A673 (cell line): ENCODE measurements at regions not wholly inside any gene's neighbourhood (a gene's known extent, or its start where the extent isn't known, plus 50 kb on each side); places are given as distances from the start of the nearest gene placed in this dataset.
A peak's percentile ranks its signal among the peaks of the same experiment; 100 is the strongest.

Experiments
- BruUV-seq: library from RNA; stranded (reverse); fragments of 400-500 nt; replicated peaks from 2 replicates; lab custom pipeline; 2021; lab: Mats Ljungman, UMichigan
- CTCF ChIA-PET: fragments of 300-600 bp; sonication (Branson Sonifier 250); formaldehyde crosslinking; loops from one replicate; lab custom pipeline; 2022; ENCODE audit warnings: antibody characterized with exemption; lab: Charles Lee
- POLR2A ChIA-PET: fragments of 300-600 bp; sonication (Branson Sonifier 250); formaldehyde crosslinking; loops from one replicate; lab custom pipeline; 2022; ENCODE audit warnings: antibody characterized with exemption; ENCODE audit not compliant: low non-redundant PET; lab: Charles Lee
- DNase-seq: peaks from one replicate; pipeline ENCODE4 v3.0.0-alpha.2; 2015; ENCODE audit warnings: low spot score
- H3K27ac ChIP-seq: fragments of 200-600 bp; sonication (generic); 2 replicates; pipeline ENCODE4 v1.5.1; 2016; ENCODE audit warnings: mixed run types, low read depth, mild to moderate bottlenecking, mixed read lengths, antibody characterized with exemption, low read length; ENCODE audit not compliant: poor library complexity, severe bottlenecking
- H3K27me3 ChIP-seq: fragments of 200-600 bp; sonication (generic); replicated peaks from 2 replicates; pipeline ENCODE4 v1.6.1; 2017; ENCODE audit warnings: mixed run types, low read depth, mild to moderate bottlenecking, mixed read lengths, antibody characterized with exemption, low read length; ENCODE audit not compliant: insufficient read depth, poor library complexity
- H3K36me3 ChIP-seq: fragments of 200-600 bp; sonication (generic); 2 replicates; pipeline ENCODE4 v1.6.1; 2016; ENCODE audit warnings: mixed run types, mild to moderate bottlenecking, mixed read lengths, antibody characterized with exemption, low read length; ENCODE audit not compliant: insufficient read depth, poor library complexity, severe bottlenecking
- H3K4me1 ChIP-seq: fragments of 200-600 bp; sonication (generic); 2 replicates; pipeline ENCODE4 v1.6.1; 2017; ENCODE audit warnings: mixed run types, mild to moderate bottlenecking, mixed read lengths, antibody characterized with exemption, low read length; ENCODE audit not compliant: insufficient read depth, poor library complexity, severe bottlenecking
- H3K4me3 ChIP-seq: fragments of 200-600 bp; sonication (generic); 2 replicates; pipeline ENCODE4 v1.5.1; 2016; ENCODE audit warnings: low read depth, mixed run types, mild to moderate bottlenecking, mixed read lengths, low read length; ENCODE audit not compliant: poor library complexity, severe bottlenecking
- H3K9me3 ChIP-seq: fragments of 200-600 bp; sonication (generic); 2 replicates; pipeline ENCODE4 v1.6.1; 2016; ENCODE audit warnings: mixed run types, low read depth, mild to moderate bottlenecking, mixed read lengths, antibody characterized with exemption, low read length; ENCODE audit not compliant: poor library complexity, severe bottlenecking
- CTCF ChIP-seq: fragments of 300-800, 200-600 bp; sonication (generic); conservative IDR thresholded peaks from 2 replicates; pipeline ENCODE4 v1.5.1; 2017; ENCODE audit warnings: low read depth, mild to moderate bottlenecking, antibody characterized with exemption, low read length, moderate library complexity, mixed read lengths
- EZH2 ChIP-seq: fragments of 200-600 bp; sonication (generic); IDR thresholded peaks from 2 replicates; pipeline ENCODE4 v1.6.1; 2017; ENCODE audit warnings: borderline replicate concordance, low read depth, mild to moderate bottlenecking, mixed read lengths, antibody characterized with exemption, low read length; ENCODE audit not compliant: poor library complexity, severe bottlenecking
- intact Hi-C: fragments of 100-400 bp; cut with micrococcal nuclease; formaldehyde crosslinking; loops from one replicate; pipeline ENCODE4 v1.10.0; 2022; ENCODE audit not compliant: unreplicated experiment

- no peaks in the 10 kb centered on the region for H3K36me3 ChIP-seq
- DNase-seq = peak; percentile 30
- H3K27ac ChIP-seq = no peak overlapping the region
- intact Hi-C loops = no loop called here
- no peak for TF ChIP-seq CTCF
- TF ChIP-seq EZH2 = no peak
- BruUV-seq = no TSS peak
- H3K27me3 ChIP-seq = no peaks in the 10 kb centered on the region
- CTCF ChIA-PET = no interaction called here
- H3K9me3 ChIP-seq = no peaks in the 10 kb centered on the region
- H3K4me1 ChIP-seq = no peaks in the 10 kb centered on the region
- no peak overlapping the region for H3K4me3 ChIP-seq
- POLR2A ChIA-PET = interaction anchor here (0.6 kb wide), 1 partner anchor 13 kb away, joined by 3 read pairs; no protein-coding TSS in a partner anchor
Measured at GRCh38 chr5:52665559-52665958, 122.2 kb upstream of the ITGA1 start.

- no peaks in the 10 kb centered on the region for H3K36me3 ChIP-seq
- intact Hi-C loops = no loop called here
- H3K27me3 ChIP-seq = no peaks in the 10 kb centered on the region
- H3K9me3 ChIP-seq = no peaks in the 10 kb centered on the region
- CTCF ChIA-PET = no interaction called here
- no TSS peak for BruUV-seq
- no peak overlapping the region for H3K27ac ChIP-seq
- TF ChIP-seq CTCF (no peak), EZH2 (no peak)
- H3K4me3 ChIP-seq = no peak overlapping the region
- no peak for DNase-seq
- POLR2A ChIA-PET = no interaction called here
- H3K4me1 ChIP-seq = no peaks in the 10 kb centered on the region
Measured at GRCh38 chr5:52668139-52668538, 119.6 kb upstream of the ITGA1 start.

DNA sequence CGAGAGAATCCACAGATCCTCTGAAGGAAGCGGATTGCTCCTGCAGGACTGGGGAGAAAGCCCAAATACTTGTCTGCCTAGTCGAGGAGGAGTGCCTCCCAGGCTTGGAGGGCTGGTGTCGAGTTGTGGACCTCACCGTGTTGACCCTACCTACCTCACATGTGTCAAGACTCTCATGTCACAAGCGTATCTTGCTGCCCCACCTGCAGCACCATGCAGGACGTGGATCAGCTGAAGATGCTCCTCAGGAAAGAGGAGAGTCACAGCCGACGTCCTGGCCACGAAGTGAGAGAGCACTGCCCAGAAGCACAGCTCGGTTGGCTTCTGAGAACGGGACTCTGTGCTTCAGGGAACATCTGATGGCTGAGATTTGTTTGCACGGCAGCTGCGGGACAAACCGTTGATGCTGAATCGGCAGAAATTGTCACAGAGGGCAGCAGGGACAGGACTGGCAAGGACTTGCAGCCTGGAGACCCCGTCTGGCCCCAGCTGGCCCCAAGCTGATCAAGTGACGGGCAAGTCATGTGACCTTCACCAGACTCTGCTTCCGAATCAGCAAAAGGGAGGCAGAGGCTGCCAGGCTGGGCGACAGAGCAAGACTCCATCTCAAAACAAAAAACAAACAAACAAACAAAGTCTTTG is 119.1 kb upstream of the ITGA1 start:
- intact Hi-C loops = no loop called here

More for the DNA sequence above, 119.1 kb upstream of the ITGA1 start:
- TF ChIP-seq CTCF (no peak), EZH2 (no peak)
- DNase-seq = no peak
- no peak overlapping the region for H3K27ac ChIP-seq
- H3K4me1 ChIP-seq = no peaks in the 10 kb centered on the region
- H3K27me3 ChIP-seq = no peaks in the 10 kb centered on the region
- POLR2A ChIA-PET = no interaction called here
- no TSS peak for BruUV-seq
- H3K9me3 ChIP-seq = no peaks in the 10 kb centered on the region
- no peaks in the 10 kb centered on the region for H3K36me3 ChIP-seq
- H3K4me3 ChIP-seq = no peak overlapping the region
- CTCF ChIA-PET = no interaction called here
